ENCODE measurements at regions not wholly inside any gene's neighbourhood (a gene's known extent, or its start where the extent isn't known, plus 50 kb on each side); places are given as distances from the start of the nearest gene placed in this dataset.
"Not testable (repeated sequence)": the region's sequence is repeated elsewhere in the genome, so short reads cannot be mapped to it uniquely, and the experiment has no call there.

GRCh38 chr11:112662554-112662953 is 298.7 kb upstream of the NCAM1 start:
- no peak for DNase-seq
- no peak for TF ChIP-seq CTCF (IDR thresholded peaks at IDR 0.05)
- no peak for ATAC-seq (ENCODE audit: low read depth)
- CTCF ChIA-PET = no interaction called here
- Mint-ChIP-seq H3K9me3 (no peaks in the 10 kb centered on the region), H3K27me3 (peaks cover 4% of the 10 kb centered on the region), H3K27ac (no peak overlapping the region), H3K36me3 (ENCODE audit: low read depth) (no peaks in the 10 kb centered on the region), H3K4me3 (no peak overlapping the region), H3K4me1 (no peaks in the 10 kb centered on the region)
- POLR2A ChIA-PET = no interaction called here
- intact Hi-C loops (cut with micrococcal nuclease) = no loop called here

- Mint-ChIP-seq H3K4me1 (no peaks in the 10 kb centered on the region), H3K27ac (no peak overlapping the region), H3K36me3 (ENCODE audit: low read depth) (no peaks in the 10 kb centered on the region), H3K27me3 (peaks cover 4% of the 10 kb centered on the region), H3K4me3 (no peak overlapping the region), H3K9me3 (no peaks in the 10 kb centered on the region)
- POLR2A ChIA-PET = no interaction called here
- CTCF ChIA-PET = no interaction called here
- DNase-seq = no peak
- TF ChIP-seq CTCF (IDR thresholded peaks at IDR 0.05) = no peak
- intact Hi-C loops (cut with micrococcal nuclease) = no loop called here
- no peak for ATAC-seq (ENCODE audit: low read depth)
Observed at GRCh38 chr11:112663947-112664634, 297.1 kb upstream of the NCAM1 start.

- no peak for TF ChIP-seq CTCF (IDR thresholded peaks at IDR 0.05)
- ATAC-seq (ENCODE audit: low read depth) (no peak), DNase-seq (no peak)
- ChIA-PET POLR2A (no interaction called here), CTCF (no interaction called here)
- Mint-ChIP-seq H3K9me3 (no peaks in the 10 kb centered on the region), H3K4me1 (no peaks in the 10 kb centered on the region), H3K27me3 (peaks cover 6% of the 10 kb centered on the region), H3K36me3 (ENCODE audit: low read depth) (no peaks in the 10 kb centered on the region), H3K4me3 (no peak overlapping the region), H3K27ac (no peak overlapping the region)
- intact Hi-C loops (cut with micrococcal nuclease) = no loop called here
Observed at GRCh38 chr11:112665291-112665690, 295.9 kb upstream of the NCAM1 start.

GRCh38 chr11:112666253-112666652 is 295.0 kb upstream of the NCAM1 start:
- H3K27me3 Mint-ChIP-seq = peaks cover 6% of the 10 kb centered on the region
- H3K4me3 Mint-ChIP-seq = no peak overlapping the region
- DNase-seq = no peak
- no peaks in the 10 kb centered on the region for H3K9me3 Mint-ChIP-seq
- no peak for ATAC-seq (ENCODE audit: low read depth)
- H3K4me1 Mint-ChIP-seq = no peaks in the 10 kb centered on the region
- intact Hi-C loops (cut with micrococcal nuclease) = no loop called here
- no peak for TF ChIP-seq CTCF (IDR thresholded peaks at IDR 0.05)
- POLR2A ChIA-PET = no interaction called here
- CTCF ChIA-PET = no interaction called here
- no peak overlapping the region for H3K27ac Mint-ChIP-seq
- H3K36me3 Mint-ChIP-seq (ENCODE audit: low read depth) = no peaks in the 10 kb centered on the region

GRCh38 chr11:112670806-112671570 is 290.2 kb upstream of the NCAM1 start:
- no peak for TF ChIP-seq CTCF (IDR thresholded peaks at IDR 0.05)
- DNase-seq (no peak), ATAC-seq (ENCODE audit: low read depth) (no peak)
- no peaks in the 10 kb centered on the region for H3K36me3 Mint-ChIP-seq (ENCODE audit: low read depth)
- ChIA-PET CTCF (no interaction called here), POLR2A (no interaction called here)
- no peak overlapping the region for H3K4me3 Mint-ChIP-seq
- H3K27ac Mint-ChIP-seq = no peak overlapping the region
- intact Hi-C loops (cut with micrococcal nuclease) = no loop called here
- peaks cover 4% of the 10 kb centered on the region for H3K27me3 Mint-ChIP-seq
- H3K9me3 Mint-ChIP-seq = peaks cover 9% of the 10 kb centered on the region
- H3K4me1 Mint-ChIP-seq = no peaks in the 10 kb centered on the region

- intact Hi-C loops (cut with micrococcal nuclease); POLR2A ChIA-PET; H3K9me3 Mint-ChIP-seq; DNase-seq; ATAC-seq (ENCODE audit: low read depth); H3K27ac Mint-ChIP-seq; H3K27me3 Mint-ChIP-seq; H3K4me1 Mint-ChIP-seq; H3K4me3 Mint-ChIP-seq; H3K36me3 Mint-ChIP-seq (ENCODE audit: low read depth); CTCF ChIA-PET: not testable (repeated sequence)
Observed at GRCh38 chr11:112673401-112673800, 287.8 kb upstream of the NCAM1 start.

All from activated B cell treated with CpG ODN at 0.5 μM for 24 hours (primary cell).